ENCODE measurements at regions not wholly inside any gene's neighbourhood (a gene's known extent, or its start where the extent isn't known, plus 50 kb on each side); places are given as distances from the start of the nearest gene placed in this dataset.

GRCh38 chr10:8893102-8893501 is 838.6 kb downstream of the GATA3 start:
- no peak for TF ChIP-seq CTCF (IDR thresholded peaks at IDR 0.05)
- TF ChIP-seq POLR2A (IDR thresholded peaks at IDR 0.05), result no peak
